ENCODE measurements at regions not wholly inside any gene's neighbourhood (a gene's known extent, or its start where the extent isn't known, plus 50 kb on each side); places are given as distances from the start of the nearest gene placed in this dataset.

DNA sequence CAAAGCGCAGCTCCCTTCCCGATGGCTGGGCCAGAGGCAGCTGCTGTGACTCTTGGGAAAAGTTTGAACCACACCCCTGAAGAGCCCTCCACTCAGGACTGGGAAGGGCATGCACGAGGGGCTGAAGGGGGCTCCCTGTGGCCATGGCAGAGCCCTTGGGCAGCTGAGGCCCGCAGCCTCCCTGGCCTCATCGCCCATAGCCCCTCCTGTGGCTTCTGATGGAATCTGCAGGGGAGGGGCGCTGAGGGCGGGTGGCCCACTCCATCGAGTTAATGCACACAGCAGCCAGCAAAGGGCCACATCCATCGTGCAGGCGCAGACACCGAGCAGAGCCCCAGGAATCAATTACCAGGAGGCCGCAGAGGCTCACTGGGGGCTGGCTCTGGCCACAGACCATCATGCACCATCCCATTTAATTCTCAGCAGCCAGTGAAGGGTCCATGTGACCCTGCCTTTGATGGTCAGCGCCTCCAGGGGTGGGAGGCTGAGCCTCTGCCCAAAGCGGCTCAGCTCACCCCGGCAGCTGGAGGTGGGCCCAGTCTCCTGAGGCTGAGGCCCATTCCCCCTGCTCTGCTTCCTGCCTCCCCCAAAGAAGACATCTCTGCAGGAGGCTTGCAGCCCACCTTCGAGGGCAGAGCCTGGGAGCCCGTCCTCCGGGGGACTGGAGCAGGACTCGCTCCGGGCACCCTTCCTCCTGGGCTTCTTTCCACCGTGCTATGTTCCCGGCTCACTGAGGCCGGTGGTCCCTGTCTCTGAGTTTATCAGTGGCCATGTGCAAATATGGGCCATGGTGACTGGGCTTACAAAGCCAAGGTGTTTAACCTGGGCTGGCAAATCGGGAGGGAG is 1410.2 kb downstream of the BRD1 start:
- TF ChIP-seq POLR2A (IDR thresholded peaks at IDR 0.05; ENCODE audit: low read depth, low read length): no peak
- no peak for TF ChIP-seq POLR2AphosphoS5 (IDR thresholded peaks at IDR 0.05; ENCODE audit: low read depth, low read length)
- no peak for TF ChIP-seq TAF1 (IDR thresholded peaks at IDR 0.05; ENCODE audit: low read depth, low read length)
- no peak for TF ChIP-seq SPI1 (IDR thresholded peaks at IDR 0.05; ENCODE audit: low read depth, low read length)
- no peak for TF ChIP-seq PAX5 (IDR thresholded peaks at IDR 0.05; ENCODE audit: insufficient read depth, low read length, severe bottlenecking)

All from GM12891 (cell line).